HEK293 (cell line): ENCODE measurements at regions not wholly inside any gene's neighbourhood (a gene's known extent, or its start where the extent isn't known, plus 50 kb on each side); places are given as distances from the start of the nearest gene placed in this dataset.

Source experiments
- CTCF ChIA-PET: fragments of 350-600 bp; formaldehyde crosslinking; extraction: SDS; loops from one replicate; lab custom pipeline; 2021; ENCODE audit warnings: antibody characterized with exemption; lab: Yijun Ruan, JAX
- POLR2A ChIA-PET: fragments of 300-600 bp; formaldehyde crosslinking; extraction: SDS; loops from one replicate; lab custom pipeline; 2020; ENCODE audit warnings: antibody characterized with exemption, inconsistent platforms; lab: Yijun Ruan, JAX
- H3K27ac ChIP-seq: fragments of 200-500 bp; sonication (Bioruptor generic); 2 replicates; pipeline ENCODE4 v1.5.1; 2014; ENCODE audit warnings: low read depth, low read length, control low read depth, inconsistent platforms; ENCODE audit errors: extremely low read depth
- H3K36me3 ChIP-seq, 2 experiments: fragments of 200-500 bp in 1 of 2; sonication (Bioruptor generic) in 1 of 2; 1 replicate in 1 of 2; 2 replicates in 1 of 2; pipeline ENCODE4 v1.5.1; 2014 to 2017; ENCODE audit warnings: inconsistent platforms in 2 of 2, low read length in 2 of 2; ENCODE audit not compliant: control insufficient read depth in 2 of 2, insufficient read depth in 1 of 2
- H3K4me1 ChIP-seq: fragments of 200-500 bp; sonication (Bioruptor generic); 2 replicates; pipeline ENCODE4 v1.5.1; 2014; ENCODE audit warnings: mild to moderate bottlenecking, low read length, inconsistent platforms; ENCODE audit not compliant: control insufficient read depth, insufficient read depth
- H3K4me3 ChIP-seq: 2 replicates; pipeline ENCODE4 v1.5.1; 2011; ENCODE audit warnings: low read depth, mild to moderate bottlenecking, control low read depth, low read length, moderate library complexity
- H3K9me3 ChIP-seq: fragments of 200-500 bp; sonication (Bioruptor generic); 2 replicates; pipeline ENCODE4 v1.5.1; 2014; ENCODE audit warnings: low read depth, low read length, inconsistent platforms; ENCODE audit not compliant: control insufficient read depth, insufficient read depth
- BCL11A ChIP-seq: fragments of 450-650 bp; formaldehyde crosslinking; IDR thresholded peaks from 2 replicates; pipeline ENCODE4 v1.5.1; 2016; ENCODE audit warnings: low read depth, missing biosample characterization, missing genetic modification characterization
- FEZF1 ChIP-seq: fragments of 450-650 bp; formaldehyde crosslinking; IDR thresholded peaks from 2 replicates; pipeline ENCODE4 v1.5.1; 2016; ENCODE audit warnings: missing biosample characterization, missing genetic modification characterization
- GFI1B ChIP-seq: fragments of 450-650 bp; formaldehyde crosslinking; IDR thresholded peaks from 2 replicates; pipeline ENCODE4 v1.5.1; 2016; ENCODE audit warnings: missing biosample characterization, missing genetic modification characterization
- GLI2 ChIP-seq: fragments of 450-650 bp; formaldehyde crosslinking; IDR thresholded peaks from 2 replicates; pipeline ENCODE4; 2017; ENCODE audit warnings: missing biosample characterization, missing genetic modification characterization, low read depth, borderline replicate concordance
- KLF8 ChIP-seq: fragments of 450-650 bp; formaldehyde crosslinking; IDR thresholded peaks from 2 replicates; pipeline ENCODE4 v1.5.1; 2016; ENCODE audit warnings: missing biosample characterization, missing genetic modification characterization
- YY2 ChIP-seq: fragments of 450-650 bp; formaldehyde crosslinking; IDR thresholded peaks from 2 replicates; pipeline ENCODE4 v1.5.1; 2016; ENCODE audit warnings: missing biosample characterization, missing genetic modification characterization
- ZBTB20 ChIP-seq: fragments of 450-650 bp; formaldehyde crosslinking; IDR thresholded peaks from 2 replicates; pipeline ENCODE4 v1.5.1; 2016; ENCODE audit warnings: missing biosample characterization, missing genetic modification characterization
- ZBTB7A ChIP-seq: fragments of 450-650 bp; formaldehyde crosslinking; IDR thresholded peaks from 2 replicates; pipeline ENCODE4 v1.5.1; 2016; ENCODE audit warnings: low read depth, missing biosample characterization, missing genetic modification characterization
- ZFP3 ChIP-seq: fragments of 450-650 bp; formaldehyde crosslinking; IDR thresholded peaks from 2 replicates; pipeline ENCODE4 v1.5.1; 2016; ENCODE audit warnings: low read depth, missing biosample characterization, missing genetic modification characterization
- ZFP69B ChIP-seq: fragments of 450-650 bp; formaldehyde crosslinking; IDR thresholded peaks from 2 replicates; pipeline ENCODE4 v1.5.1; 2016; ENCODE audit warnings: missing biosample characterization, missing genetic modification characterization
- ZNF132 ChIP-seq: fragments of 450-650 bp; formaldehyde crosslinking; IDR thresholded peaks from 2 replicates; pipeline ENCODE4 v1.5.1; 2017; ENCODE audit warnings: missing biosample characterization, missing genetic modification characterization, borderline replicate concordance
- ZNF155 ChIP-seq: fragments of 450-650 bp; formaldehyde crosslinking; IDR thresholded peaks from 2 replicates; pipeline ENCODE4 v1.5.1; 2016; ENCODE audit warnings: missing biosample characterization, missing genetic modification characterization
- ZNF214 ChIP-seq: fragments of 450-650 bp; formaldehyde crosslinking; IDR thresholded peaks from 2 replicates; pipeline ENCODE4 v1.5.1; 2017; ENCODE audit warnings: missing biosample characterization, mild to moderate bottlenecking, missing genetic modification characterization, borderline replicate concordance
- ZNF221 ChIP-seq: fragments of 450-650 bp; formaldehyde crosslinking; IDR thresholded peaks from 2 replicates; pipeline ENCODE4 v1.5.1; 2017; ENCODE audit warnings: missing biosample characterization, missing genetic modification characterization, borderline replicate concordance
- ZNF266 ChIP-seq: fragments of 450-650 bp; formaldehyde crosslinking; IDR thresholded peaks from 2 replicates; pipeline ENCODE4 v1.5.1; 2016; ENCODE audit warnings: missing biosample characterization, missing genetic modification characterization, low read depth
- ZNF302 ChIP-seq: fragments of 450-650 bp; formaldehyde crosslinking; IDR thresholded peaks from 2 replicates; pipeline ENCODE4 v1.5.1; 2016; ENCODE audit warnings: missing biosample characterization, missing genetic modification characterization, low read depth
- ZNF423 ChIP-seq: fragments of 450-650 bp; formaldehyde crosslinking; IDR thresholded peaks from 2 replicates; pipeline ENCODE4 v1.5.1; 2016; ENCODE audit warnings: missing biosample characterization, missing genetic modification characterization
- ZNF571 ChIP-seq: fragments of 450-650 bp; formaldehyde crosslinking; IDR thresholded peaks from 2 replicates; pipeline ENCODE4 v1.5.0; 2017; ENCODE audit warnings: missing biosample characterization, missing genetic modification characterization
- ZNF585B ChIP-seq: fragments of 450-650 bp; formaldehyde crosslinking; IDR thresholded peaks from 2 replicates; pipeline ENCODE4 v1.5.1; 2016; ENCODE audit warnings: missing biosample characterization, missing genetic modification characterization
- ZNF654 ChIP-seq: fragments of 450-650 bp; formaldehyde crosslinking; IDR thresholded peaks from 2 replicates; pipeline ENCODE4 v1.5.1; 2016; ENCODE audit warnings: low read depth, missing biosample characterization, missing genetic modification characterization
- ZNF664 ChIP-seq: fragments of 450-650 bp; formaldehyde crosslinking; IDR thresholded peaks from 2 replicates; pipeline ENCODE4 v1.5.1; 2016; ENCODE audit warnings: missing biosample characterization, missing genetic modification characterization
- ZNF76 ChIP-seq: fragments of 450-650 bp; formaldehyde crosslinking; IDR thresholded peaks from 2 replicates; pipeline ENCODE4; 2016; ENCODE audit warnings: low read depth, missing biosample characterization, missing genetic modification characterization, borderline replicate concordance
- TF ChIP-seq, protein P1 (sequence below): IDR thresholded peaks from 2 replicates; pipeline ENCODE4 v1.6.1; 2011; ENCODE audit warnings: mild to moderate bottlenecking, low read depth, low read length, borderline replicate concordance
- TF ChIP-seq, protein P2 (sequence below): fragments of 450-650 bp; formaldehyde crosslinking; IDR thresholded peaks from 2 replicates; pipeline ENCODE4 v1.5.1; 2017; ENCODE audit warnings: missing biosample characterization, mild to moderate bottlenecking, missing genetic modification characterization, moderate library complexity
- TF ChIP-seq, protein P3 (sequence below): fragments of 450-650 bp; formaldehyde crosslinking; optimal IDR thresholded peaks from 2 replicates; pipeline ENCODE3; 2016; ENCODE audit warnings: missing biosample characterization, mild to moderate bottlenecking, missing genetic modification characterization
- TF ChIP-seq, protein P4 (sequence below): fragments of 450-650 bp; formaldehyde crosslinking; IDR thresholded peaks from 2 replicates; pipeline ENCODE4 v1.5.1; 2016; ENCODE audit warnings: missing biosample characterization, missing genetic modification characterization

DNA sequence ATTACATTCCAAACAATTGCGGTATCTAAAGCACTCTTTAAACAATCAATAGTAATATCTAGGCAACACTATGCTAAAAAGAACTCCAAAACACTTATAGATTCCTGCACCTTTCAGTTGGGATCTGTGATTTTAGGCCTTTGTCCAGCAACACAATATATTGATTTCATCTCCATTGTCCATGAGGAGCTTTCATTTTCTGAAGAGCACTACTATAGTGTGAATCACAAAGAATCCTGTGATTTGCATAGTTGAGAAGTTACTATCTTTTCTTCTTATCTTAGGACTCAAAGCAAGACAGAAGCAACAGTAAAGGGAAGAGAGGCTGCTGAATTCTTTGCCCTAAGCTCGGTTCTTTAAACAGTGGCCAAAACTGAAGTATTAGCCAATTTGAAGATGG lies 846.8 kb downstream of the IPMK start (continued):
- TF ChIP-seq ZNF654 (tag by site-specific recombination) (no peak), ZNF132 (tag by site-specific recombination) (no peak), GLI2 (tag by site-specific recombination) (no peak), ZNF214 (tag by site-specific recombination) (no peak)
- TF ChIP-seq, protein P1, sequence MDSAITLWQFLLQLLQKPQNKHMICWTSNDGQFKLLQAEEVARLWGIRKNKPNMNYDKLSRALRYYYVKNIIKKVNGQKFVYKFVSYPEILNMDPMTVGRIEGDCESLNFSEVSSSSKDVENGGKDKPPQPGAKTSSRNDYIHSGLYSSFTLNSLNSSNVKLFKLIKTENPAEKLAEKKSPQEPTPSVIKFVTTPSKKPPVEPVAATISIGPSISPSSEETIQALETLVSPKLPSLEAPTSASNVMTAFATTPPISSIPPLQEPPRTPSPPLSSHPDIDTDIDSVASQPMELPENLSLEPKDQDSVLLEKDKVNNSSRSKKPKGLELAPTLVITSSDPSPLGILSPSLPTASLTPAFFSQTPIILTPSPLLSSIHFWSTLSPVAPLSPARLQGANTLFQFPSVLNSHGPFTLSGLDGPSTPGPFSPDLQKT, result no peak

DNA sequence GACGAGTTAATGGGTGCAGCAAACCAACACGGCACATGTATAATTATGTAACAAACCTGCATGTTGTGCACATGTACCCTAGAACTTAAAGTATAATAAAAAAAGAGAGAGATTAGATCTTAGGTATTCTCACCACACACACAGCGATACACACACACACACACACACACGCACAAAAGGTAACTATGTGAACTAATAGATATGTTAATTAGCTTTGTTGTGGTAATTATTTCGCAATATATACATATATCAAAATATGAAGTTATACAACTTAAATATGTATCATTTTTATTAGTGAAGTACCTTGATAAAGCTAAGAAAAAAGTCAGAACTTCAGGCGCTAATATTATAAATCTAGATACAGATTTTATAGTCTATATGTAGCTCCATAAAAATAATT lies 849.2 kb downstream of the IPMK start:
- Histone ChIP-seq H3K9me3 (no peaks in the 10 kb centered on the region), H3K27ac (no peak overlapping the region), H3K4me1 (no peaks in the 10 kb centered on the region), H3K4me3 (no peak overlapping the region), H3K36me3 (no peaks in the 10 kb centered on the region)
- ChIA-PET CTCF (no interaction called here), POLR2A (no interaction called here)
- TF ChIP-seq, protein P2, sequence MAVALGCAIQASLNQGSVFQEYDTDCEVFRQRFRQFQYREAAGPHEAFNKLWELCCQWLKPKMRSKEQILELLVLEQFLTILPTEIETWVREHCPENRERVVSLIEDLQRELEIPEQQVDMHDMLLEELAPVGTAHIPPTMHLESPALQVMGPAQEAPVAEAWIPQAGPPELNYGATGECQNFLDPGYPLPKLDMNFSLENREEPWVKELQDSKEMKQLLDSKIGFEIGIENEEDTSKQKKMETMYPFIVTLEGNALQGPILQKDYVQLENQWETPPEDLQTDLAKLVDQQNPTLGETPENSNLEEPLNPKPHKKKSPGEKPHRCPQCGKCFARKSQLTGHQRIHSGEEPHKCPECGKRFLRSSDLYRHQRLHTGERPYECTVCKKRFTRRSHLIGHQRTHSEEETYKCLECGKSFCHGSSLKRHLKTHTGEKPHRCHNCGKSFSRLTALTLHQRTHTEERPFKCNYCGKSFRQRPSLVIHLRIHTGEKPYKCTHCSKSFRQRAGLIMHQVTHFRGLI (tag by site-specific recombination), result no peak
- TF ChIP-seq FEZF1, result no peak
- TF ChIP-seq ZNF221 (tag by site-specific recombination), result no peak
- TF ChIP-seq, protein P3, sequence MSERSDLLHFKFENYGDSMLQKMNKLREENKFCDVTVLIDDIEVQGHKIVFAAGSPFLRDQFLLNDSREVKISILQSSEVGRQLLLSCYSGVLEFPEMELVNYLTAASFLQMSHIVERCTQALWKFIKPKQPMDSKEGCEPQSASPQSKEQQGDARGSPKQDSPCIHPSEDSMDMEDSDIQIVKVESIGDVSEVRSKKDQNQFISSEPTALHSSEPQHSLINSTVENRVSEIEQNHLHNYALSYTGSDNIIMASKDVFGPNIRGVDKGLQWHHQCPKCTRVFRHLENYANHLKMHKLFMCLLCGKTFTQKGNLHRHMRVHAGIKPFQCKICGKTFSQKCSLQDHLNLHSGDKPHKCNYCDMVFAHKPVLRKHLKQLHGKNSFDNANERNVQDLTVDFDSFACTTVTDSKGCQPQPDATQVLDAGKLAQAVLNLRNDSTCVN (tag by site-specific recombination), result no peak
- TF ChIP-seq ZBTB7A (tag by site-specific recombination), result no peak
- no peak for TF ChIP-seq BCL11A (tag by site-specific recombination)
- TF ChIP-seq ZNF302, result no peak
- TF ChIP-seq ZNF155 (tag by site-specific recombination), result no peak
- no peak for TF ChIP-seq ZNF266 (tag by site-specific recombination)
- TF ChIP-seq YY2 (tag by site-specific recombination), result no peak
- no peak for TF ChIP-seq KLF8
- TF ChIP-seq ZNF571 (tag by site-specific recombination), result no peak
- TF ChIP-seq ZBTB20 (tag by site-specific recombination), result no peak
- no peak for TF ChIP-seq ZNF585B (tag by site-specific recombination)
- no peak for TF ChIP-seq ZNF76 (tag by site-specific recombination)
- no peak for TF ChIP-seq ZFP69B (tag by site-specific recombination)
- no peak for TF ChIP-seq GFI1B (tag by site-specific recombination)
- TF ChIP-seq ZFP3 (tag by site-specific recombination), result no peak

DNA sequence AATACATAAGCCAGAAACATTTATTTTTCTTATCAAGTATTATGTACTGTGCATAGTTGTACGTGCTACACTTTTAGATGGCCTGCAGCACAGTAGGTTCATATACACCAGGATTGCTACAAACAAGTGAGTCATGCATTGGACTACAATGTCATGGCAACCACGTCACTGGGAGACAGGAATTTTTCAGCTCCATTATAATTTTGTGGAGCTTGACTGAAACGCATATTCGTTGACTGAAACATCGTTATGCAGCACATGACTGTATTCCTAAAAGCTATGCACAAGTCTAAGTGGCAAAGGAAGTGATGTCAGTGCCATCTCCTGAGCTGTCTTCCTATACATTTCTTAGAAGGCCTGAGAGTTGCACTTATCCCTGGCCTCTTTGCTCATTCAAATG lies 871.8 kb downstream of the IPMK start:
- no peaks in the 10 kb centered on the region for H3K9me3 ChIP-seq
- H3K4me1 ChIP-seq, result no peaks in the 10 kb centered on the region
- no peak overlapping the region for H3K4me3 ChIP-seq
- POLR2A ChIA-PET, result no interaction called here
- TF ChIP-seq, protein P2 (tag by site-specific recombination), result no peak
- TF ChIP-seq, protein P4, sequence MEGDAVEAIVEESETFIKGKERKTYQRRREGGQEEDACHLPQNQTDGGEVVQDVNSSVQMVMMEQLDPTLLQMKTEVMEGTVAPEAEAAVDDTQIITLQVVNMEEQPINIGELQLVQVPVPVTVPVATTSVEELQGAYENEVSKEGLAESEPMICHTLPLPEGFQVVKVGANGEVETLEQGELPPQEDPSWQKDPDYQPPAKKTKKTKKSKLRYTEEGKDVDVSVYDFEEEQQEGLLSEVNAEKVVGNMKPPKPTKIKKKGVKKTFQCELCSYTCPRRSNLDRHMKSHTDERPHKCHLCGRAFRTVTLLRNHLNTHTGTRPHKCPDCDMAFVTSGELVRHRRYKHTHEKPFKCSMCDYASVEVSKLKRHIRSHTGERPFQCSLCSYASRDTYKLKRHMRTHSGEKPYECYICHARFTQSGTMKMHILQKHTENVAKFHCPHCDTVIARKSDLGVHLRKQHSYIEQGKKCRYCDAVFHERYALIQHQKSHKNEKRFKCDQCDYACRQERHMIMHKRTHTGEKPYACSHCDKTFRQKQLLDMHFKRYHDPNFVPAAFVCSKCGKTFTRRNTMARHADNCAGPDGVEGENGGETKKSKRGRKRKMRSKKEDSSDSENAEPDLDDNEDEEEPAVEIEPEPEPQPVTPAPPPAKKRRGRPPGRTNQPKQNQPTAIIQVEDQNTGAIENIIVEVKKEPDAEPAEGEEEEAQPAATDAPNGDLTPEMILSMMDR (tag by site-specific recombination), result no peak
- TF ChIP-seq ZNF664 (tag by site-specific recombination) (no peak), ZNF423 (tag by site-specific recombination) (no peak)
- H3K36me3 ChIP-seq, result no peaks in the 10 kb centered on the region
- CTCF ChIA-PET, result no interaction called here
- H3K27ac ChIP-seq, result no peak overlapping the region
